ENCODE measurements at regions not wholly inside any gene's neighbourhood (a gene's known extent, or its start where the extent isn't known, plus 50 kb on each side); places are given as distances from the start of the nearest gene placed in this dataset.

GRCh38 chr5:68452286-68452685 is 236.7 kb downstream of the PIK3R1 start:
- no peaks in the 10 kb centered on the region for H3F3A ChIP-seq (ENCODE audit: insufficient read depth, low read length)
- no peaks in the 10 kb centered on the region for H3K9me2 ChIP-seq (ENCODE audit: low read depth, low read length)
- H3K4me3 ChIP-seq (ENCODE audit: low read depth, low read length, poor library complexity, severe bottlenecking), result no peak overlapping the region
- no peak overlapping the region for H2AFZ ChIP-seq (ENCODE audit: low read length)
- no peaks in the 10 kb centered on the region for H3K27me3 ChIP-seq (ENCODE audit: insufficient read depth, low read length)
- no peak overlapping the region for H3K4me2 ChIP-seq (ENCODE audit: low read length)
- H3K9me3 ChIP-seq (ENCODE audit: low read length), result no peaks in the 10 kb centered on the region
- H3K27ac ChIP-seq (ENCODE audit: low read depth, low read length, poor library complexity, severe bottlenecking), result no peak overlapping the region
- H3K4me1 ChIP-seq (ENCODE audit: insufficient read depth, low read length, severe bottlenecking), result no peaks in the 10 kb centered on the region
- TF ChIP-seq EZH2 (IDR thresholded peaks at IDR 0.05; ENCODE audit: borderline replicate concordance, low read length) (no peak), CTCF (IDR thresholded peaks at IDR 0.05; ENCODE audit: low read length) (no peak)
- no peaks in the 10 kb centered on the region for H3K36me3 ChIP-seq (ENCODE audit: insufficient read depth, low read length)
- no peaks in the 10 kb centered on the region for H3K79me2 ChIP-seq (ENCODE audit: insufficient read depth, low read length)
- no peaks in the 10 kb centered on the region for H4K20me1 ChIP-seq (ENCODE audit: insufficient read depth, low read length)
- no peak overlapping the region for H3K9ac ChIP-seq (ENCODE audit: low read length)

- Histone ChIP-seq H3K4me3 (ENCODE audit: low read depth, low read length, poor library complexity, severe bottlenecking) (no peak overlapping the region), H3K9ac (ENCODE audit: low read length) (no peak overlapping the region), H3K9me3 (ENCODE audit: low read length) (no peaks in the 10 kb centered on the region), H3K36me3 (ENCODE audit: insufficient read depth, low read length) (no peaks in the 10 kb centered on the region), H3K4me1 (ENCODE audit: insufficient read depth, low read length, severe bottlenecking) (no peaks in the 10 kb centered on the region), H3K27ac (ENCODE audit: low read depth, low read length, poor library complexity, severe bottlenecking) (no peak overlapping the region), H3K27me3 (ENCODE audit: insufficient read depth, low read length) (no peaks in the 10 kb centered on the region), H3F3A (ENCODE audit: insufficient read depth, low read length) (no peaks in the 10 kb centered on the region), H3K79me2 (ENCODE audit: insufficient read depth, low read length) (no peaks in the 10 kb centered on the region), H3K9me2 (ENCODE audit: low read depth, low read length) (no peaks in the 10 kb centered on the region), H3K4me2 (ENCODE audit: low read length) (no peak overlapping the region), H2AFZ (ENCODE audit: low read length) (no peak overlapping the region), H4K20me1 (ENCODE audit: insufficient read depth, low read length) (no peaks in the 10 kb centered on the region)
- TF ChIP-seq EZH2 (IDR thresholded peaks at IDR 0.05; ENCODE audit: borderline replicate concordance, low read length) (no peak), CTCF (IDR thresholded peaks at IDR 0.05; ENCODE audit: low read length) (no peak)
Observed at GRCh38 chr5:68454172-68454571, 238.6 kb downstream of the PIK3R1 start.

GRCh38 chr5:68454766-68455165 is 239.2 kb downstream of the PIK3R1 start:
- no peaks in the 10 kb centered on the region for H3K27me3 ChIP-seq (ENCODE audit: insufficient read depth, low read length)

More at GRCh38 chr5:68454766-68455165, 239.2 kb downstream of the PIK3R1 start:
- Histone ChIP-seq H3K27ac (ENCODE audit: low read depth, low read length, poor library complexity, severe bottlenecking) (no peak overlapping the region), H3K79me2 (ENCODE audit: insufficient read depth, low read length) (no peaks in the 10 kb centered on the region), H3K9me2 (ENCODE audit: low read depth, low read length) (no peaks in the 10 kb centered on the region), H2AFZ (ENCODE audit: low read length) (no peak overlapping the region), H3K4me2 (ENCODE audit: low read length) (no peak overlapping the region), H4K20me1 (ENCODE audit: insufficient read depth, low read length) (no peaks in the 10 kb centered on the region), H3K4me3 (ENCODE audit: low read depth, low read length, poor library complexity, severe bottlenecking) (no peak overlapping the region), H3K36me3 (ENCODE audit: insufficient read depth, low read length) (no peaks in the 10 kb centered on the region), H3K9me3 (ENCODE audit: low read length) (no peaks in the 10 kb centered on the region), H3F3A (ENCODE audit: insufficient read depth, low read length) (no peaks in the 10 kb centered on the region), H3K4me1 (ENCODE audit: insufficient read depth, low read length, severe bottlenecking) (no peaks in the 10 kb centered on the region), H3K9ac (ENCODE audit: low read length) (no peak overlapping the region)
- no peak for TF ChIP-seq EZH2 (IDR thresholded peaks at IDR 0.05; ENCODE audit: borderline replicate concordance, low read length)
- no peak for TF ChIP-seq CTCF (IDR thresholded peaks at IDR 0.05; ENCODE audit: low read length)
